ENCODE measurements at regions not wholly inside any gene's neighbourhood (a gene's known extent, or its start where the extent isn't known, plus 50 kb on each side); places are given as distances from the start of the nearest gene placed in this dataset.
"Not testable (repeated sequence)": the region's sequence is repeated elsewhere in the genome, so short reads cannot be mapped to it uniquely, and the experiment has no call there.

GRCh38 chr4:164350716-164351115 is 403.2 kb upstream of the SMIM31 start:
- not testable (repeated sequence) for DNase-seq

- DNase-seq: no peak
Measured at GRCh38 chr4:164357957-164358356, 396.0 kb upstream of the SMIM31 start.

- DNase-seq: no peak
Measured at GRCh38 chr4:164358400-164358799, 395.5 kb upstream of the SMIM31 start.

GRCh38 chr4:164359881-164360280 is 394.1 kb upstream of the SMIM31 start:
- DNase-seq: no peak

GRCh38 chr4:164368894-164369293 is 385.0 kb upstream of the SMIM31 start:
- DNase-seq: no peak

- DNase-seq: no peak
Measured at GRCh38 chr4:164373021-164373420, 380.9 kb upstream of the SMIM31 start.

- DNase-seq: no peak
Measured at GRCh38 chr4:164377277-164377676, 376.7 kb upstream of the SMIM31 start.

- no peak for DNase-seq
Measured at GRCh38 chr4:164378361-164378760, 375.6 kb upstream of the SMIM31 start.

- no peak for DNase-seq
Measured at GRCh38 chr4:164379694-164380093, 374.2 kb upstream of the SMIM31 start.

- no peak for DNase-seq
Measured at GRCh38 chr4:164381859-164382258, 372.1 kb upstream of the SMIM31 start.

- no peak for DNase-seq
Measured at GRCh38 chr4:164383058-164383357, 370.9 kb upstream of the SMIM31 start.

GRCh38 chr4:164383358-164384220 is 370.3 kb upstream of the SMIM31 start:
- no peak for DNase-seq

- DNase-seq: no peak
Measured at GRCh38 chr4:164384416-164384815, 369.5 kb upstream of the SMIM31 start.

GRCh38 chr4:164396439-164396838 is 357.5 kb upstream of the SMIM31 start:
- no peak for DNase-seq

- DNase-seq: no peak
Measured at GRCh38 chr4:164402554-164402953, 351.4 kb upstream of the SMIM31 start.

GRCh38 chr4:164405774-164406173 is 348.2 kb upstream of the SMIM31 start:
- DNase-seq: no peak

GRCh38 chr4:164408831-164409230 is 345.1 kb upstream of the SMIM31 start:
- no peak for DNase-seq

- no peak for DNase-seq
Measured at GRCh38 chr4:164410401-164410800, 343.5 kb upstream of the SMIM31 start.

- no peak for DNase-seq
Measured at GRCh38 chr4:164412246-164412645, 341.7 kb upstream of the SMIM31 start.

GRCh38 chr4:164413743-164414142 is 340.2 kb upstream of the SMIM31 start:
- DNase-seq: no peak

- no peak for DNase-seq
Measured at GRCh38 chr4:164423819-164424218, 330.1 kb upstream of the SMIM31 start.

GRCh38 chr4:164424846-164425245 is 329.1 kb upstream of the SMIM31 start:
- DNase-seq: no peak

- no peak for DNase-seq
Measured at GRCh38 chr4:164428561-164428960, 325.4 kb upstream of the SMIM31 start.

- DNase-seq: no peak
Measured at GRCh38 chr4:164438321-164438720, 315.6 kb upstream of the SMIM31 start.

GRCh38 chr4:164439037-164439436 is 314.9 kb upstream of the SMIM31 start:
- DNase-seq: no peak
